ENCODE measurements at regions not wholly inside any gene's neighbourhood (a gene's known extent, or its start where the extent isn't known, plus 50 kb on each side); places are given as distances from the start of the nearest gene placed in this dataset.
A peak's percentile ranks its signal among the peaks of the same experiment; 100 is the strongest.

DNA sequence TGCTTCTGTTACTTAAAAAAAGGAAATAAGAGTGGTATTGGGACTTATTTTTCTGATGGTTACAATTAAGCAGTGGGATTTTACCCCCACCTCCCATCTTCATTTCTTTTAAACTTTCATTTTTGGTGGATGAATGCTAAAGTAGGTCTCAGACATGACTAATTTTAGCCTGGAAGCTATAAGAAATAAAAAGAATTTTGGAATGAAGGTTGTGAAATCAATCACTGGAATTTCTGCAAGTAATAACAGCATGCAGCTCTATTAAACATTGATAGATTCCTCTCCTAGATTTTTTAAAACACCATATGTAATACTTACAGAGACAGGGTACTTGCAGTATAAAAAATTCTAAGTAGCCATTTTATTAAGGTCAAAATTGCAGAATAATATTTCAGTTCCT lies 164.2 kb upstream of the CLEC14A start:
- ATAC-seq (ENCODE audit: insufficient number of reproducible peaks, low FRiP score, low read depth) (no peak), DNase-seq (ENCODE audit: low spot score) (no peak)
- H3K9me3 ChIP-seq = peaks cover 3% of the 10 kb centered on the region
- no peaks in the 10 kb centered on the region for H3K36me3 ChIP-seq
- no peaks in the 10 kb centered on the region for H3K27me3 ChIP-seq (replicated peaks; ENCODE audit: insufficient read depth)
- TF ChIP-seq, protein P1, sequence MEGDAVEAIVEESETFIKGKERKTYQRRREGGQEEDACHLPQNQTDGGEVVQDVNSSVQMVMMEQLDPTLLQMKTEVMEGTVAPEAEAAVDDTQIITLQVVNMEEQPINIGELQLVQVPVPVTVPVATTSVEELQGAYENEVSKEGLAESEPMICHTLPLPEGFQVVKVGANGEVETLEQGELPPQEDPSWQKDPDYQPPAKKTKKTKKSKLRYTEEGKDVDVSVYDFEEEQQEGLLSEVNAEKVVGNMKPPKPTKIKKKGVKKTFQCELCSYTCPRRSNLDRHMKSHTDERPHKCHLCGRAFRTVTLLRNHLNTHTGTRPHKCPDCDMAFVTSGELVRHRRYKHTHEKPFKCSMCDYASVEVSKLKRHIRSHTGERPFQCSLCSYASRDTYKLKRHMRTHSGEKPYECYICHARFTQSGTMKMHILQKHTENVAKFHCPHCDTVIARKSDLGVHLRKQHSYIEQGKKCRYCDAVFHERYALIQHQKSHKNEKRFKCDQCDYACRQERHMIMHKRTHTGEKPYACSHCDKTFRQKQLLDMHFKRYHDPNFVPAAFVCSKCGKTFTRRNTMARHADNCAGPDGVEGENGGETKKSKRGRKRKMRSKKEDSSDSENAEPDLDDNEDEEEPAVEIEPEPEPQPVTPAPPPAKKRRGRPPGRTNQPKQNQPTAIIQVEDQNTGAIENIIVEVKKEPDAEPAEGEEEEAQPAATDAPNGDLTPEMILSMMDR (IDR thresholded peaks at IDR 0.05) = no peak
- no peak overlapping the region for H3K27ac ChIP-seq
- H3K4me3 ChIP-seq = no peak overlapping the region
- peaks cover 6 to 7% of the 10 kb centered on the region in 2 donors for H3K4me1 ChIP-seq (ENCODE audit: control insufficient read depth in 1 of 2, low read depth in 2 of 2)

DNA sequence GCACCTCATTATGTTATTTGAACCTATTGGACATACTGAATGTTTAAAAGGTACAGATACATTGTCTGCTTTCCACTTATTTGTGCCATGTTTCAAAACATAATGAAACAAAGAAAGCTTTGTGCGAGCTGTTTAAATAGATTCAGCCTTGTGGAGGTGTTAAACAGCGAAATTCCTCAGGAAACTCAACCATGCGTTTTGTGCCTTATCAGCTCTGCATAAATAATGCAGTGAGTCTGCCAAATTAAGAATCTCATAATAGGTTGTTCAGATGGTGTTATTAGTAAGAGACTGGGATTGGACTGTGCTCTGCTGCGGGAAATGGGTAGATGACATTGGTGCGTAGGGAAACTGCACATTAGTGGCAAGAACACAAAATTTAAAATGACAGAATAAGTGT lies 163.7 kb upstream of the CLEC14A start:
- no peak for DNase-seq (ENCODE audit: low spot score)
- Histone ChIP-seq H3K27me3 (replicated peaks; ENCODE audit: insufficient read depth) (no peaks in the 10 kb centered on the region), H3K4me3 (no peak overlapping the region), H3K4me1 (ENCODE audit: control insufficient read depth in 1 of 2, low read depth in 2 of 2) (peaks cover 6 to 7% of the 10 kb centered on the region in 2 donors), H3K27ac (no peak overlapping the region), H3K9me3 (peaks cover 3% of the 10 kb centered on the region), H3K36me3 (no peaks in the 10 kb centered on the region)
- no peak for ATAC-seq (ENCODE audit: insufficient number of reproducible peaks, low FRiP score, low read depth)
- TF ChIP-seq, protein P1 (IDR thresholded peaks at IDR 0.05) = no peak

DNA sequence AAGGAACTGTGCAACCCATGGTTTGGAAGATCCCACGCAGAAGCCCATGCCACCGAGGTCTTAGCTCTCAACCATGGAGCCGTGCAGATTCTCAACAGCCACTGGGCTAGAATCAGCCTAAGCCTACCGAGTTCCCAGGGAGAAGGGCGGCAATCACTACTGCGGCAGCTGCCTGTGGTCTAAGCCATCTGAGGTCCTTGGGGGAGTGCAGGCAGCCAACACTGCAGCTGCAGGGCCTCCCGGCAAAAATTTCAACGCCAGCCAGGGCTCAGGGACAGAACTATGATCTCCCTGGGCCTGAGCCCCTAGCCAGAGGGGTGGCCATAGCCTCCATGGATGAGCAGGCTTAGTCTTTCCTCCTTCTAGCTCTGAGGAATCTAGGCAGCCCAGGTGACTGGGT lies 156.8 kb upstream of the CLEC14A start:
- Histone ChIP-seq H3K27ac (no peak overlapping the region), H3K4me3 (no peak overlapping the region), H3K36me3 (no peaks in the 10 kb centered on the region), H3K27me3 (replicated peaks; ENCODE audit: insufficient read depth) (no peaks in the 10 kb centered on the region), H3K4me1 (ENCODE audit: control insufficient read depth in 1 of 2, low read depth in 2 of 2) (peaks cover 10 to 18% of the 10 kb centered on the region in 2 donors), H3K9me3 (no peaks in the 10 kb centered on the region)
- no peak for DNase-seq (ENCODE audit: low spot score)
- TF ChIP-seq, protein P1 (IDR thresholded peaks at IDR 0.05) = no peak
- ATAC-seq (ENCODE audit: insufficient number of reproducible peaks, low FRiP score, low read depth) = no peak

- ATAC-seq (ENCODE audit: insufficient number of reproducible peaks, low FRiP score, low read depth) (no peak), DNase-seq (ENCODE audit: low spot score) (no peak)
- Histone ChIP-seq H3K27me3 (replicated peaks; ENCODE audit: insufficient read depth) (no peaks in the 10 kb centered on the region), H3K9me3 (no peaks in the 10 kb centered on the region), H3K27ac (no peak overlapping the region), H3K4me3 (no peak overlapping the region), H3K4me1 (ENCODE audit: control insufficient read depth in 1 of 2, low read depth in 2 of 2) (peaks cover 22 to 29% of the 10 kb centered on the region in 2 donors), H3K36me3 (no peaks in the 10 kb centered on the region)
- TF ChIP-seq, protein P1 (IDR thresholded peaks at IDR 0.05) = no peak
Observed at GRCh38 chr14:38410442-38410841, 154.5 kb upstream of the CLEC14A start.

DNA sequence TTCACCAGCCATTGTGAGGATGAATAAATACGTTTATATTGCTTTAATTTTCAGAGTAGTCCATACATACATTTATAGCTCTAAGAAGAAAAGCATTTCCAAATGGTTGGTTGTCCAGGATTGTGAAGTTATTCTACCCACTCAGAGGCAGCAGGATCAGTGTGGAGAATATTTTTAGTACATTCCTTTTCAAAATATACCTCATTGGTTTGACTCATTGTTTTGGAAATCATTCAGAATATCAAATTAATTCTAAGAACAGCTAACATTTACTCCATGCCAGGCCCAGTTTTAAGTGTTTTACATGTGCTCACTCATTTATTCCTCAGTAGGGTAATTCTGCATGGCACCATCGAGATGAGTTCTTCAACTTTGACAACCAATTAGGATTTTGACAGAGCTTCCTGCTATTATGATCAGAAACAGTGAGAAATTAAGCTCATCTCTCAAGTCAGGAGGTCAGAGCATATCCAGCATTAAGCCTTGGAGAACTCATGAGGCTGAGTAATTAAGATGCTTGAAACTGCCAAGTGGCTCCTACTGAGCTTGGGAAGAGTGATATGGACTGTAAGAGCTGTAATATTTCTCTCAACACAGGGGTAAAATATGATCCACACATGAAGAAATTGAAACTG lies 153.3 kb upstream of the CLEC14A start:
- ATAC-seq (ENCODE audit: insufficient number of reproducible peaks, low FRiP score, low read depth) = no peak
- peak overlapping the region in 1 of 2 donors; percentile 80 for H3K27ac ChIP-seq

More for the DNA sequence above, 153.3 kb upstream of the CLEC14A start:
- H3K4me3 ChIP-seq = no peak overlapping the region
- H3K9me3 ChIP-seq = no peaks in the 10 kb centered on the region
- TF ChIP-seq, protein P1 (IDR thresholded peaks at IDR 0.05) = no peak
- no peaks in the 10 kb centered on the region for H3K36me3 ChIP-seq
- DNase-seq (ENCODE audit: low spot score) = no peak
- H3K27me3 ChIP-seq (replicated peaks; ENCODE audit: insufficient read depth) = no peaks in the 10 kb centered on the region
- H3K4me1 ChIP-seq (ENCODE audit: control insufficient read depth in 1 of 2, low read depth in 2 of 2) = peaks cover 30 to 42% of the 10 kb centered on the region in 2 donors
